Sigmoid colon (tissue), 6 donors: ENCODE measurements at regions not wholly inside any gene's neighbourhood (a gene's known extent, or its start where the extent isn't known, plus 50 kb on each side); places are given as distances from the start of the nearest gene placed in this dataset.
A peak's percentile ranks its signal among the peaks of the same experiment; 100 is the strongest.

Experiments used
- DNase-seq: peaks from one replicate; pipeline ENCODE4 v3.0.0-alpha.2; 2019
- H3K27ac ChIP-seq, 4 donors: fragments of 200-600 bp; sonication (generic); one replicate each; pipeline ENCODE4 v1.5.1; 2016 to 2019; ENCODE audit warnings: mild to moderate bottlenecking in 1 of 4
- H3K27me3 ChIP-seq, 3 donors: fragments of 200-600 bp; sonication (generic); one replicate each; pipeline ENCODE4 v1.5.1; 2019; ENCODE audit warnings: mild to moderate bottlenecking in 1 of 3
- H3K36me3 ChIP-seq, 4 donors: fragments of 200-600 bp; sonication (generic); one replicate each; pipeline ENCODE4 v1.5.1; 2016 to 2019
- H3K4me1 ChIP-seq, 4 donors: fragments of 200-600 bp; sonication (generic); one replicate each; pipeline ENCODE4 v1.5.1; 2017 to 2019
- H3K4me3 ChIP-seq, 4 donors: fragments of 200-600 bp; sonication (generic); one replicate each; pipeline ENCODE4 v1.5.1; 2017 to 2019; ENCODE audit warnings: mild to moderate bottlenecking in 2 of 4, moderate library complexity in 1 of 4
- H3K9me3 ChIP-seq, 4 donors: fragments of 200-600 bp in 3 of 4; sonication (generic) in 3 of 4; one replicate each; pipeline versions ENCODE4 v1.5.1 to v1.6.1; 2013 to 2019
- EP300 ChIP-seq, 4 donors: sonication (generic); formaldehyde crosslinking; IDR thresholded peaks; one replicate each; pipeline ENCODE4 v1.6.1; 2017; ENCODE audit warnings: antibody characterized with exemption in 4 of 4
- POLR2A ChIP-seq, 2 donors: fragments of 450-650 bp; IDR thresholded peaks; one replicate each; pipeline ENCODE4 v1.6.1; 2016; ENCODE audit warnings: antibody characterized with exemption in 2 of 2, mild to moderate bottlenecking in 2 of 2, moderate library complexity in 2 of 2
- POLR2AphosphoS5 ChIP-seq, 4 donors: sonication (generic); formaldehyde crosslinking; IDR thresholded peaks; one replicate each; pipeline ENCODE4 v1.6.1; 2017; ENCODE audit warnings: antibody characterized with exemption in 4 of 4
- WGBS, 2 donors: extraction: QIAGEN DNeasy Blood & Tissue Kit; methylation state at CpG; one replicate each; pipeline ENCODE4 v1.1.7; 2013; 5-methylcytosine and 5-hydroxymethylcytosine counted together
- intact Hi-C: fragments of 100-400 bp; cut with DNase I; formaldehyde crosslinking; loops from one replicate; pipeline ENCODE4 v1.15.1; 2023
- TF ChIP-seq, protein P1 (sequence below), 4 experiments: fragments of 450-650 bp in 3 of 4; fragments of 200-600 bp in 1 of 4; IDR thresholded peaks; one replicate each; pipeline ENCODE4 v1.5.1; 2016 to 2019; ENCODE audit warnings: antibody characterized with exemption in 4 of 4, mild to moderate bottlenecking in 3 of 4, moderate library complexity in 2 of 4
- donor health status: healthy with polysubstance abuse.
- donor health status: healthy.

DNA sequence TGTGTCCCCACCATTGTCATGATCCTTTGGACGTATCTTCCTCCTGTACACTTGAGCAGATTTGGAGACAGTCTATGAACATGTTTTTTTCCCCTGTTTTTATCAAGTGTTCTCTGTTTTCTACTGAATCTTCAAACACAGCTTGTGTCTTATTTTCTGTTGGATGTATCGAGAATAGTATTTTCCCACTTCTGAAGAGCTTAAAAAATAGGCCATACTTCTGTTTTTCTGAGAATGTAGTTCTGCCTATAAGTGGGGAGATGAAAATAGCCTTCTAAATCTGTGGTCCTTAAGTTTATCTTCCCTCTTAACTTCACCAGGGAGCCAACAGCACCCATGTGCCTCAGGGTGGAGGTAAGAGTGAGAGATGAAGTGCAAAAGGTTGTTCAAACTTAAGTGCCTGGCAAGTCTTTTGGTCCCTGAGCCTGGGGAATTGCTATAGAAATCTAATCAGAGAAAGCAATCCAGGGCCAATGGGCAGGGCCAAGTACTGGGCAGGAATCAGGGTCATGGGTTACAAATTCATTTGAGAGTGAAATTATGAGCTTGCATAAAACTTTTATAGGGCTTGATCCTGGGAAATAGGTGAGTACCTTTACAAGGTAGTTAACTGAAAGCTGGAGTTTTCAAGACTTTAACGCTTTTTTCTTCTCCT is 58.9 kb downstream of the ARF6 start:
- Histone ChIP-seq H3K27me3 (no peaks in the 10 kb centered on the region), H3K4me3 (no peak overlapping the region), H3K4me1 (peaks cover 0 to 9% (median 7%) of the 10 kb centered on the region in 4 donors), H3K27ac (no peak overlapping the region), H3K9me3 (no peaks in the 10 kb centered on the region), H3K36me3 (no peaks in the 10 kb centered on the region)
- no peak for DNase-seq
- 44 to 79% methylated on average over 3 of the region's 3 CpGs for WGBS, 2 donors
- TF ChIP-seq, protein P1, sequence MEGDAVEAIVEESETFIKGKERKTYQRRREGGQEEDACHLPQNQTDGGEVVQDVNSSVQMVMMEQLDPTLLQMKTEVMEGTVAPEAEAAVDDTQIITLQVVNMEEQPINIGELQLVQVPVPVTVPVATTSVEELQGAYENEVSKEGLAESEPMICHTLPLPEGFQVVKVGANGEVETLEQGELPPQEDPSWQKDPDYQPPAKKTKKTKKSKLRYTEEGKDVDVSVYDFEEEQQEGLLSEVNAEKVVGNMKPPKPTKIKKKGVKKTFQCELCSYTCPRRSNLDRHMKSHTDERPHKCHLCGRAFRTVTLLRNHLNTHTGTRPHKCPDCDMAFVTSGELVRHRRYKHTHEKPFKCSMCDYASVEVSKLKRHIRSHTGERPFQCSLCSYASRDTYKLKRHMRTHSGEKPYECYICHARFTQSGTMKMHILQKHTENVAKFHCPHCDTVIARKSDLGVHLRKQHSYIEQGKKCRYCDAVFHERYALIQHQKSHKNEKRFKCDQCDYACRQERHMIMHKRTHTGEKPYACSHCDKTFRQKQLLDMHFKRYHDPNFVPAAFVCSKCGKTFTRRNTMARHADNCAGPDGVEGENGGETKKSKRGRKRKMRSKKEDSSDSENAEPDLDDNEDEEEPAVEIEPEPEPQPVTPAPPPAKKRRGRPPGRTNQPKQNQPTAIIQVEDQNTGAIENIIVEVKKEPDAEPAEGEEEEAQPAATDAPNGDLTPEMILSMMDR (IDR thresholded peaks at IDR 0.05): no peak
- peak in 1 of 2 donors; percentile 13 for TF ChIP-seq POLR2A (IDR thresholded peaks at IDR 0.05)
- no peak for TF ChIP-seq POLR2AphosphoS5 (IDR thresholded peaks at IDR 0.05)
- TF ChIP-seq EP300 (IDR thresholded peaks at IDR 0.05): no peak
- intact Hi-C loops: no loop called here

DNA sequence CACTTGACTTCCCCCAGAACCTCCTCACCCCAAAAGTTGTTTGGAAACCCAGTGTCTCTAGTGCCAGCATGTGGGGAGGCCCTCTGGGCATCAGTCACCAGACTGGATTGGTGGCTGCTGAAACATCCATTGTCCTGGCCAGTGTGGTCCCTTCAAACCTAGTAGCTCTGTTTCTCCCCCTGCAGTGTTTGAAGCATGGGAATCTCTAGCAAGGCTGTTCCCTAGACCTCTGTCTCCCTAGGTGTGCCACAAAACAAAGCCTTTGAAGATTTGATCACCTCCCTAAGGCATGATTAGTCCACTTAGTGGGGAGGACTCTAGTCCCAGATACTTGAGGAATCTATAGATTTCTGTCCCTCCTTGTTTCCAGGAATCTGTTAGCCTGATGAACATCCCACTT is 60.3 kb downstream of the ARF6 start:
- Histone ChIP-seq H3K4me1 (peaks cover 0 to 14% (median 10%) of the 10 kb centered on the region in 4 donors), H3K9me3 (no peaks in the 10 kb centered on the region), H3K36me3 (no peaks in the 10 kb centered on the region), H3K4me3 (no peak overlapping the region), H3K27ac (no peak overlapping the region), H3K27me3 (no peaks in the 10 kb centered on the region)
- DNase-seq: no peak
- TF ChIP-seq, protein P1 (IDR thresholded peaks at IDR 0.05): no peak
- no peak for TF ChIP-seq POLR2A (IDR thresholded peaks at IDR 0.05)
- TF ChIP-seq POLR2AphosphoS5 (IDR thresholded peaks at IDR 0.05): no peak
- no peak for TF ChIP-seq EP300 (IDR thresholded peaks at IDR 0.05)
- intact Hi-C loops: no loop called here

DNA sequence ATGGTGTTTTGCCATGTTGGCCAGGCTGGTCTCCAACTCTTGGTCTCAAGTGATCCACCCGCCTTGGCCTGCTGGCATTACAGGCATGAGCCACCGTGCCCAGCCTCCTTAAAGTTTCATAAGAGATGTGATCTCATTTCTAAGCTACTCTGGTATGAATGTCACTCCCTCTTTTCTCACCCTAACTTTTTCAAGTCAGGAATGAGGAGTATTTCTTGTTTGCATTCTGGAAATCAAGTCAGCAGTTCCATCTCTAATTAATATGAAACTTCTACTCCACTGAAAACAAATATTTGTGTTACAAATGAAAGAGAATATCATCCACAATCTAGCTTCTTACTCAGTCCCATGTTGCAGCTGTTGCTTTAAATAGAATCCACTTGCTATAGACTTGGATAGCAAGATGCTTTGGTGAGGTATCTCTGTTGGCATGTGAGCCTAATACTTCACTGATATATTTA is 61.3 kb downstream of the ARF6 start:
- H3K4me1 ChIP-seq: peaks cover 0 to 14% (median 10%) of the 10 kb centered on the region in 4 donors
- no peaks in the 10 kb centered on the region for H3K36me3 ChIP-seq
- H3K27me3 ChIP-seq: no peaks in the 10 kb centered on the region
- H3K4me3 ChIP-seq: no peak overlapping the region
- intact Hi-C loops: no loop called here
- H3K27ac ChIP-seq: peak overlapping the region in 1 of 4 donors; percentile 45
- WGBS, 2 donors: 82 to 83% methylated on average over 2 of the region's 2 CpGs
- no peaks in the 10 kb centered on the region for H3K9me3 ChIP-seq
- TF ChIP-seq, protein P1 (IDR thresholded peaks at IDR 0.05): no peak
- TF ChIP-seq POLR2AphosphoS5 (IDR thresholded peaks at IDR 0.05) (no peak), POLR2A (IDR thresholded peaks at IDR 0.05) (no peak), EP300 (IDR thresholded peaks at IDR 0.05) (no peak)
- DNase-seq: no peak

DNA sequence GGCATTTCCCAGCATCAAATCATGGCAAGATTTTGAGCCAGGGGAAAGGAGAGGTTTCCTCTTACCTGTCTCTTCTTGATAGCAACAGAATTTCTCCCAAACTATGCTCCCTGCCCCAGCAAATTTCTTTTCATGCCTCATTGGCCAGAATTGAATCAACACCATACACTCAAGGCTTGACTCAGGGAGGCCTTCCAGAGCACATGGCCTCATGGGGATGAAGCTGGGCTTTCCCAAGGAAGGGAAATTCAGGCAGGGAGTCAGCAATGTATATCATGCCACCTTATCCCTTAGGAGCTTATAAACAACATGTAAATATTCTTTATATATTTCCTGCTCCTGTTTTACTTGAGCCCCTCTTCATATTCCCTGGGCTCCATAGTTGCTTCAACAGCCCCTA is 62.1 kb downstream of the ARF6 start:
- Histone ChIP-seq H3K4me1 (peaks cover 0 to 14% (median 10%) of the 10 kb centered on the region in 4 donors), H3K27ac (peak overlapping the region in 1 of 4 donors; percentile 45), H3K9me3 (no peaks in the 10 kb centered on the region), H3K27me3 (no peaks in the 10 kb centered on the region), H3K4me3 (no peak overlapping the region), H3K36me3 (no peaks in the 10 kb centered on the region)
- no peak for TF ChIP-seq POLR2A (IDR thresholded peaks at IDR 0.05)
- no peak for TF ChIP-seq EP300 (IDR thresholded peaks at IDR 0.05)
- TF ChIP-seq, protein P1 (IDR thresholded peaks at IDR 0.05): no peak
- no peak for TF ChIP-seq POLR2AphosphoS5 (IDR thresholded peaks at IDR 0.05)
- DNase-seq: no peak
- intact Hi-C loops: no loop called here
